ENCODE measurements at regions not wholly inside any gene's neighbourhood (a gene's known extent, or its start where the extent isn't known, plus 50 kb on each side); places are given as distances from the start of the nearest gene placed in this dataset.

DNA sequence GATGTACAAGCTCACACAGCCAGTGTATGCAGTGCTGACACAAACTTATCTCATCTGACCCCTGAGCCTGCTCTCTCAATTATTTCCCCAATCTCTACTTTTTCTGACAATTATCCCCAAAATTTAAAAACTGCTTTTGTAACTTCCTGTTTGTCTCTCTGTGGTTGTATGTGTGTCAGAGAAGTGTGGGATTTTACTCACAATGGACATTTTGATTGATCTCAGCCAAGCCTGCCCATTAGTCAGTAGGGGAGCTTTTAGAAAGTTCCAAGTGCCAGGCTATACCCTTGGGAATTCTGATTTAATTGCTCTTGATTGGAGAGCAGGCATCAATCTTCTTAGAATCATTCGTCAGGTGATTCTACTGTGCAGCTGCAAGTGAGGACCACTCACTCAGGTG, 64.9 kb upstream of the LMNTD1 start:
- TF ChIP-seq CTCF (conservative IDR thresholded peaks at IDR 0.05), result no peak
- TF ChIP-seq ZFX (IDR thresholded peaks at IDR 0.05), result no peak

All from C4-2B (cell line).